GM13976 (cell line): ENCODE measurements at regions not wholly inside any gene's neighbourhood (a gene's known extent, or its start where the extent isn't known, plus 50 kb on each side); places are given as distances from the start of the nearest gene placed in this dataset.

ENCODE experiments used
- DNase-seq: peaks from one replicate; pipeline ENCODE4 v3.0.0; 2012; ENCODE audit warnings: low spot score
- CTCF ChIP-seq: IDR thresholded peaks from 2 replicates; pipeline ENCODE4 v1.5.1; 2012; ENCODE audit warnings: borderline replicate concordance, mild to moderate bottlenecking; ENCODE audit not compliant: insufficient read depth; ENCODE audit errors: extremely low read depth, missing control alignments, control extremely low read depth
- in situ Hi-C: fragments of 300-500 bp; cut with MboI; formaldehyde crosslinking; loops from one replicate; pipeline ENCODE4 v1.12.0; 2022; ENCODE audit warnings: low sequenced_read_pairs, mixed read lengths, inconsistent platforms; ENCODE audit not compliant: unreplicated experiment

- in situ Hi-C loops = no loop called here
- no peak for DNase-seq
- no peak for TF ChIP-seq CTCF
These were observed 51.7 kb downstream of the FAM50B start for GRCh38 chr6:3900744-3901336.

- DNase-seq = no peak
- no peak for TF ChIP-seq CTCF
- in situ Hi-C loops = no loop called here
These were observed 53.9 kb downstream of the FAM50B start for GRCh38 chr6:3902871-3903648.

DNA sequence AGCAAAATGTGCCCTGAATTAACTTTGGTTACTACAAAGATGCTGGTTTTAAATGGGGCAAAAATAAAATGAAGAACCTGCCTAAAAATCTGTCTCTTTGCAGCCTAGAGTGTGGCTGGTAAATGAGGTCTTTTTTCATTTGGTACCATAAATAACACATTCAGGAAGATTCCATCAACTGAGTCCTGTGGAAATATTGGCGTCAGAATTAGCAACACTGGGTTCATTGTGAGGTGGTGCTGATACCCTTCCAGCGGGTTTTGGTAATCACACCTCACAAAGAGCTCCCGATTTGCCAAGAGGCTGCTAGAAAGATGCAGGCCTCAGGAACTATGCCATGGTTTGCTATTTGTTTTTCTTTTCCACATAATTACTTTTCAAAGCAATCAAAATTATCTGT, 55.3 kb downstream of the FAM50B start:
- in situ Hi-C loops = no loop called here
- no peak for TF ChIP-seq CTCF
- no peak for DNase-seq

GRCh38 chr6:3905945-3906845, 57.0 kb downstream of the FAM50B start:
- no peak for TF ChIP-seq CTCF
- in situ Hi-C loops = no loop called here
- no peak for DNase-seq

- no peak for TF ChIP-seq CTCF
- in situ Hi-C loops = no loop called here
- no peak for DNase-seq
These were observed 57.6 kb downstream of the FAM50B start for GRCh38 chr6:3906846-3907151.

DNA sequence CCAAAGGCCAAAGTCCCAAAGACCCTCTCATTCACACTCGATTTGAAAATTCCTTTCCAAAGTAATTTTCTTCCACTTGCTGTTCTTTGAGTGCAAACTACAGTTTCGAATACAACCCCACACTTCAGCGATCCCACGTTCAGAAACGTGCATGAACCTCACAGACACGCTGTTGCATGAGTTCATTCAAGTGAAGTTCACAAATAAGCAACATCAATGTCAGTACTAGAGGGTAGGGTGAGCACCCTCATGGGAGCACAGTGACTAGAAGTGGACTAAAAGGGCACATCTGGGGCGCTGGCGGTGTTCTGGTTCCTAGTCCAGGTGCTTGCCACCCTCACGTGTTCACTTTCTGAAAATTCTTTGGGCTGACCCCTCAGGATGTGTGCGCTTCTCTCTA, 59.0 kb downstream of the FAM50B start:
- DNase-seq = no peak
- no peak for TF ChIP-seq CTCF
- in situ Hi-C loops = no loop called here
